Dendritic cell treated with granulocyte-macrophage colony-stimulating factor and Interleukin-4, amounts not matched to agents 40 ng/mL and 50 ng/mL, for 4 days (primary cell): ENCODE measurements at regions not wholly inside any gene's neighbourhood (a gene's known extent, or its start where the extent isn't known, plus 50 kb on each side); places are given as distances from the start of the nearest gene placed in this dataset.

Experiments used
- H3K27ac Mint-ChIP-seq: one replicate; pipeline ENCODE4 v1.8.0; 2022; ENCODE audit warnings: mild to moderate bottlenecking, mixed read lengths
- H3K27me3 Mint-ChIP-seq: one replicate; pipeline ENCODE4 v1.8.0; 2022; ENCODE audit warnings: mild to moderate bottlenecking, mixed read lengths
- H3K36me3 Mint-ChIP-seq: one replicate; pipeline ENCODE4 v1.8.0; 2022; ENCODE audit warnings: low read depth, mixed read lengths
- H3K4me1 Mint-ChIP-seq: one replicate; pipeline ENCODE4 v1.8.0; 2022; ENCODE audit warnings: low read depth, mixed read lengths
- H3K4me3 Mint-ChIP-seq: one replicate; pipeline ENCODE4 v1.8.0; 2022; ENCODE audit warnings: mild to moderate bottlenecking, moderate library complexity, mixed read lengths
- H3K9me3 Mint-ChIP-seq: one replicate; pipeline ENCODE4 v1.8.0; 2022; ENCODE audit warnings: mixed read lengths
- intact Hi-C: fragments of 100-400 bp; cut with micrococcal nuclease; formaldehyde crosslinking; loops from one replicate; pipeline ENCODE4 v1.15.0; 2022

DNA sequence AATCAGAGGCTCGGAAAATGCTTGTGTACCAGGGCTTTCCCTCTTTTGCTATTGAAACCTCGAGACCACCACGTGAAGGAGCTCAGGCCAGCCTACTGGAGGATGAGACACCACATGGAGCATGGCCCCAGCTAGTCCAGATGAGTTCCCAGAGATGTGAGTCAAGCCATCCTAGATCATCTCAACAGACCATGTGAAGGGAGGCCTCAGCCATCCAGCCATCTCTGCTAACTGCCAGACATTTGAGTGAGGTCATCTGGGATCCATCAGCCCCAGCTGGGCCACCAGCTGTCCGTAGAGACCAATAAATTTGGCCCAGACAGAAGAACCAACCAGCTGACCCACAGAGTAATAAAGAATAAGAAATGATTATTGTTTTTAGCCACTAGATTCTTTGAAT is 62.8 kb upstream of the PROK2 start:
- H3K4me3 Mint-ChIP-seq: no peak overlapping the region
- no peaks in the 10 kb centered on the region for H3K36me3 Mint-ChIP-seq
- peaks cover 6% of the 10 kb centered on the region for H3K27me3 Mint-ChIP-seq
- no peaks in the 10 kb centered on the region for H3K9me3 Mint-ChIP-seq
- H3K4me1 Mint-ChIP-seq: peaks cover 33% of the 10 kb centered on the region
- no peak overlapping the region for H3K27ac Mint-ChIP-seq
- intact Hi-C loops: no loop called here

DNA sequence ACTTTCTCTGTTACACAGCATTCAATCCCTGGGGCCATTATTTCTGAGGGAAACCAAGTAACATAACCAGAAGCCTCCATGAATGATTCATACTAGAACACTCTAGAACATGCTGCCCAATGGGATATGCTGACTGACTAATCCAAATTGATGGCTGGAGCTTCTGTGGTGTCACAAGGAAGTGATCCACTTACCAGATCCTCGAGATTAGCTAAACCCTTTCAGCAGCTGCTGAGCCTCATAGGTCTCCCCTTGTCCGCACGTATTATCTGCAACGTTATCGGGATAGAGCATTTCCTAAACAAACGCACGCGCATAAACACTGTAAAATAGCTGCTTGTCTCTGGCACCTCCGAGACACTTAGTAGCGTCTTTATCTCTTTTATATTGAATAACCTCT is 61.2 kb upstream of the PROK2 start:
- H3K4me1 Mint-ChIP-seq: peaks cover 37% of the 10 kb centered on the region
- intact Hi-C loops: no loop called here

DNA sequence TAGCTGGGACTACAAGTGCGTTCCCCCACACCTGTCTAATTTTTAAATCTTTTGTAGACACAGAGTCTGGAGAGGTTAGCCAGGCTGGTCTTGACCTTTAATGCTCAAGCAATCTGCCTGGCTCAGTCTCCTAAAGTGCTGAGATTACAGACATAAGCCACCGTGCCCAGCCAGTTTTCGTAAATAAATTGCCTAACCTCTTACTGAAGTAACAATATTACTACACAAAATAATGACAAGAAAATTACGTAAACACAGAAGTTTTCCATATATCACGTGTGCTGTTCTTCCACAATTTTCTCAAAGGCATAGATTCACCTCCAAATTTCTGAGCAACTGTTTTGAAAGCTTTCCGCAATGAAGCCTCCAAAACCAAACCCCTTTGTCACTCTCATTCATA is 58.1 kb upstream of the PROK2 start:
- Mint-ChIP-seq H3K27me3 (peaks cover 7% of the 10 kb centered on the region), H3K9me3 (no peaks in the 10 kb centered on the region), H3K27ac (no peak overlapping the region), H3K4me3 (no peak overlapping the region), H3K36me3 (no peaks in the 10 kb centered on the region), H3K4me1 (peaks cover 24% of the 10 kb centered on the region)
- intact Hi-C loops: no loop called here

More for the DNA sequence above, 61.2 kb upstream of the PROK2 start:
- H3K9me3 Mint-ChIP-seq: no peaks in the 10 kb centered on the region
- H3K27ac Mint-ChIP-seq: no peak overlapping the region
- no peaks in the 10 kb centered on the region for H3K36me3 Mint-ChIP-seq
- peaks cover 6% of the 10 kb centered on the region for H3K27me3 Mint-ChIP-seq
- H3K4me3 Mint-ChIP-seq: no peak overlapping the region

DNA sequence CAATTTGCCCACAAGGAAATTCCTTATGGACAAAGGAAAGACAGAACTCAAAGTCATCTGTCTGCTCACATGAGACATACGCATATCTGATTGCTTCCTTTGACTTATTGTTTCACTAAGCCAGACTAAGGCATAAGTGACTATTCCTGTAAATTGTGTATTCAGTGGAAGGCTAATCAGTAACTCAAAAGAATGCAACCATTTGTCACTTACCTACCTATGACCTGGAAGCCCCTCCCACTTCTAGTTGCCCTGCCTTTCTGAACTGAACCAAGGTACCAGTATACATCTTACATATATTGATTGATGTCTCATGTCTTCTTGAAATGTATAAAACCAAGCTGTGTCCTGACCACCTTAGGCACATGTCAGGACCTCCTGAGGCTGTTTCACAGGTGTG is 53.5 kb upstream of the PROK2 start:
- Mint-ChIP-seq H3K4me1 (peaks cover 11% of the 10 kb centered on the region), H3K27ac (no peak overlapping the region), H3K4me3 (no peak overlapping the region), H3K27me3 (peaks cover 7% of the 10 kb centered on the region), H3K36me3 (no peaks in the 10 kb centered on the region), H3K9me3 (no peaks in the 10 kb centered on the region)
- intact Hi-C loops: no loop called here
